GM13976 (cell line): ENCODE measurements at regions not wholly inside any gene's neighbourhood (a gene's known extent, or its start where the extent isn't known, plus 50 kb on each side); places are given as distances from the start of the nearest gene placed in this dataset.

Source experiments
- DNase-seq: peaks from one replicate; pipeline ENCODE4 v3.0.0; 2012; ENCODE audit warnings: low spot score
- in situ Hi-C: fragments of 300-500 bp; cut with MboI; formaldehyde crosslinking; loops from one replicate; pipeline ENCODE4 v1.12.0; 2022; ENCODE audit warnings: low sequenced_read_pairs, mixed read lengths, inconsistent platforms; ENCODE audit not compliant: unreplicated experiment
- TF ChIP-seq, protein P1 (sequence below): IDR thresholded peaks from 2 replicates; pipeline ENCODE4 v1.5.1; 2012; ENCODE audit warnings: borderline replicate concordance, mild to moderate bottlenecking; ENCODE audit not compliant: insufficient read depth; ENCODE audit errors: extremely low read depth, missing control alignments, control extremely low read depth

DNA sequence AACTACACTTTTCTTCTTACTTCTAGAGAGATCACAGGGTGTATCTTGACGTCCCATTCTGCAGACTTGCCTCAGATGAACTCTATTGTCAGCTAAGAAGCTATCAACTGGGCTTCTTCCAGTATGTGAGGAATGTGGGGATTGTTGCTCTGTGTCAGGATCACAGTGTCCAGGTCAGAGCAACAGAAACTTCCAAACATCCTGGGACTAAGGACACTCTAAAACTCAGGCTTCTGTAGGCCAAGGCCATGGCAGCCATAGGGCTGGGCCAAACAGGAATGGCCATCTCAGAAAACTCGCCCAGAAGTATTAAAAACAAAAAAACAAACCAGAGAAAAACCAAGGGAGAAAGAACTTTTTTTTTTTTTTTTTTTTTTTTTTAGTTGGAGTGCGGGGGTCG, 210.0 kb upstream of the CLINT1 start:
- in situ Hi-C loops: no loop called here
- TF ChIP-seq, protein P1, sequence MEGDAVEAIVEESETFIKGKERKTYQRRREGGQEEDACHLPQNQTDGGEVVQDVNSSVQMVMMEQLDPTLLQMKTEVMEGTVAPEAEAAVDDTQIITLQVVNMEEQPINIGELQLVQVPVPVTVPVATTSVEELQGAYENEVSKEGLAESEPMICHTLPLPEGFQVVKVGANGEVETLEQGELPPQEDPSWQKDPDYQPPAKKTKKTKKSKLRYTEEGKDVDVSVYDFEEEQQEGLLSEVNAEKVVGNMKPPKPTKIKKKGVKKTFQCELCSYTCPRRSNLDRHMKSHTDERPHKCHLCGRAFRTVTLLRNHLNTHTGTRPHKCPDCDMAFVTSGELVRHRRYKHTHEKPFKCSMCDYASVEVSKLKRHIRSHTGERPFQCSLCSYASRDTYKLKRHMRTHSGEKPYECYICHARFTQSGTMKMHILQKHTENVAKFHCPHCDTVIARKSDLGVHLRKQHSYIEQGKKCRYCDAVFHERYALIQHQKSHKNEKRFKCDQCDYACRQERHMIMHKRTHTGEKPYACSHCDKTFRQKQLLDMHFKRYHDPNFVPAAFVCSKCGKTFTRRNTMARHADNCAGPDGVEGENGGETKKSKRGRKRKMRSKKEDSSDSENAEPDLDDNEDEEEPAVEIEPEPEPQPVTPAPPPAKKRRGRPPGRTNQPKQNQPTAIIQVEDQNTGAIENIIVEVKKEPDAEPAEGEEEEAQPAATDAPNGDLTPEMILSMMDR: no peak
- no peak for DNase-seq

- in situ Hi-C loops: no loop called here
- no peak for DNase-seq
- TF ChIP-seq, protein P1: no peak
Measured at GRCh38 chr5:158066076-158066475, 207.1 kb upstream of the CLINT1 start.

DNA sequence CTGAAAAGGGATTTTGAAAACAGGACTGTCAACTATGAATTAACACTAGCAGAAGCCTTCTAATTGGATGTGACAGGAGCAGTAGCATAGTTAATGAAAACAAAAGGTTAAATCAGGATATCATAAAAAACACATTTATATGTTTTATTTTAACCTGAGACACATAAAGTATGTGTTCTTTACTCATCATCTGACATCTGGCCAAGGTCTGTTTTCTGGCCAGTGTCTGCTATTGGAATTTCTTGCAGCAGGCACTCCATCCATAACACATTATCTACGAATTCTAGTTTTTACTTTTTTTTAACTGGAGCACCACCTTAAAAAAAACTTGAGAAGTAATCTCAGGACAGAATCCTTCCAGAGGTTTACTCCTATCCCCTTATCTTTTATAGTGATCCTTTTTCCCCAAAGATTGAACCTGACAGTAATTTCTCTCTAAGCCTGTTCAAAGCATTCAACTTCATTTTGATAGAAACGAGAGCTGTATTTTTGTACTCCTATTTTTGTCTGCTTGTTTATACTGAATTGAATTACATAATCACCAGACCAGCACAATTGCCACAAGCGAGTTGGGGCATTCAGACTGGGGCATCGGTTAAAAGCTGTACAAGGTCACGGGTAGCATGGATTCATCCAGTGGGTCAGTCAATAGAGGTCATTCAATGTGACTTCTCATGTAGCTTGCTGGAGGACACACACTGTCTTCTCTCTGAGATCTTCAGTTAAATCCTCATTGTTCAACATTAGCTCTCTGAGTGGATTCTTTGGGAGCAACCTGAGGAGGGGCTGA, 205.6 kb upstream of the CLINT1 start:
- no peak for DNase-seq
- in situ Hi-C loops: no loop called here
- TF ChIP-seq, protein P1: no peak

- no peak for DNase-seq
- in situ Hi-C loops: no loop called here
- TF ChIP-seq, protein P1: no peak
Measured at GRCh38 chr5:158063052-158063451, 204.1 kb upstream of the CLINT1 start.

- in situ Hi-C loops: no loop called here
- TF ChIP-seq, protein P1: no peak
Measured at GRCh38 chr5:158061451-158061850, 202.5 kb upstream of the CLINT1 start.

GRCh38 chr5:158060212-158060611, 201.3 kb upstream of the CLINT1 start:
- DNase-seq: no peak
- TF ChIP-seq, protein P1: no peak
- in situ Hi-C loops: no loop called here

More at GRCh38 chr5:158061451-158061850, 202.5 kb upstream of the CLINT1 start:
- DNase-seq: no peak
